Stimulated activated CD4-positive, alpha-beta T cell treated with anti-CD3 and anti-CD28 coated beads, Interleukin-12 subunit alpha, Interleukin-12 subunit beta, amount 100 ng/mL, for 4 hours (primary cell): ENCODE measurements at regions not wholly inside any gene's neighbourhood (a gene's known extent, or its start where the extent isn't known, plus 50 kb on each side); places are given as distances from the start of the nearest gene placed in this dataset.

ENCODE experiments used
- DNase-seq: peaks from one replicate; pipeline ENCODE4 v3.0.0-alpha.2; 2020

DNA sequence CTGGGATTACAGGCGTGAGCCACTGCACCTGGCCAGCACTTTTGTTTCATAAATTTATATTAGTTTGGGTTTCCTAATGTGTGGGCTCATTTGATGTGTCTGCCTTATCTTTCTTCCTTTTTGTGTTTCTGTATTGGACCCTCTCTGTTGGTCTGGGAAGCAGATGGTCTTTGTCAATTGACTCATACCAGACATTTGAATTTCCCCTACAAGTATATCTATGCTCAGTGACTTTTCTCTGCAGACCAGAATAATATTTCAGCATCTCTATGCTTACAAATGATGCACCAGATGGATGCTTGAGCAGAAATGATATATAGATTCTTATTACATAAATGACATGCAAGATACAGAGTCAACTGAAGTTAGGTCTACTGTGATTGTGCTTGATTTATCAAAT is 329.9 kb upstream of the SLCO3A1 start:
- no peak for DNase-seq

DNA sequence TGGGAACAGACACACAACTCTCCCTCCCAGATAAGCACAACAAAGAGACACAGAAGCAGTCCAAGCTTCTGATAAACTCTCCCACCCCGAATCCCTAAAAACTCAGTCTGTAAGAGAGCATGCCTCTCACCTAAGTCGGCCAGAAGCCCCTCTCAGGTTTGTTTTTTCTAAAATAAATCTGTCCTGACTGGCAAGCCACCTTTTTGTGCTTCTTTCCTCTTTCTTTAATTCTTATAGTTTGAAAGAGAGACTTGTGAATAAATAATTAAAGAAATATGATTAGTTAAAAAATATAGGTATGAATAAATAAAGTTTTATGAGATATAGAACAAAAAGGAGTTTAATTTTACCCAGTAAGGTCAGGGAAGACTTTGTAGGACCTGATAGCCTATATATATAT is 329.0 kb upstream of the SLCO3A1 start:
- DNase-seq, result no peak

- no peak for DNase-seq
These were observed 327.8 kb upstream of the SLCO3A1 start for GRCh38 chr15:91525751-91526150.

DNA sequence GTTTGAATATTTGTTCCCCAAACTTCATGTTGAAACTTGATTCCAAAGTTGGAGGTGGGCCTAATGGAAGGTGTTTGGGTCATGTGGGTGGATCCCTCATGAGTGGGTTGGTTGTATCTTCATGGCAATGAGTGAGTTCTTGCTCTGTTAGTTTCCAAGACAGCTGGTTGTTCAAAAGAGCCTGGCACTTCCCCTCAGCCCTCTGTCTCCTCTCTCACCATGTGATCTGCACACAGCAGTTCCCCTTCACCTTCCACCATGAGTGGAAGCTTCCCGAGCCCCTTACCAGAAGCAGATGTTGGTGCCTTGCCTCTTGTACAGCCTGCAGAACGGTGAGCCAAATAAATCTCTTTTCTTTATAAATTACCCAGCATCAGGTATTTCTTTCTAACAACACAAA is 327.1 kb upstream of the SLCO3A1 start:
- no peak for DNase-seq

- no peak for DNase-seq
These were observed 324.7 kb upstream of the SLCO3A1 start for GRCh38 chr15:91528801-91529200.

GRCh38 chr15:91529534-91529933 is 324.0 kb upstream of the SLCO3A1 start:
- DNase-seq, result no peak

DNA sequence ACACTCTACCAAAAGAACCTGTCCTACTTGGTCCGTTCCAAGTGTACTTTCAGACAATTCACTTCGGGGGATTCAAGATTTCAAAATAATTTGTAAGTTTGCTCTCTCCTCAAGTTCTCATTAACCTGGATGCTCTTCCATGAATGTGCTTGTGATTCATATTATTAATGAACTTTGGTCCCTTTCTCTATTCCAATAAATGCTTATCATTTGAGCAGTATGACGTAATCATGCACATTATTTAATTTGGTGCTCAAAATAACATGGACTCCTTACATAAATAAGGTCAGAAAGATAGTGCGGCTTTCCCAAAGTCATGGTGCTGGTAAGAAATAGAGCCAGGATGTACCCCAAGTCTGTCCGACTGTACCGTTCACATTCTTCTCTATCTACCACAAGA is 323.2 kb upstream of the SLCO3A1 start:
- no peak for DNase-seq

DNA sequence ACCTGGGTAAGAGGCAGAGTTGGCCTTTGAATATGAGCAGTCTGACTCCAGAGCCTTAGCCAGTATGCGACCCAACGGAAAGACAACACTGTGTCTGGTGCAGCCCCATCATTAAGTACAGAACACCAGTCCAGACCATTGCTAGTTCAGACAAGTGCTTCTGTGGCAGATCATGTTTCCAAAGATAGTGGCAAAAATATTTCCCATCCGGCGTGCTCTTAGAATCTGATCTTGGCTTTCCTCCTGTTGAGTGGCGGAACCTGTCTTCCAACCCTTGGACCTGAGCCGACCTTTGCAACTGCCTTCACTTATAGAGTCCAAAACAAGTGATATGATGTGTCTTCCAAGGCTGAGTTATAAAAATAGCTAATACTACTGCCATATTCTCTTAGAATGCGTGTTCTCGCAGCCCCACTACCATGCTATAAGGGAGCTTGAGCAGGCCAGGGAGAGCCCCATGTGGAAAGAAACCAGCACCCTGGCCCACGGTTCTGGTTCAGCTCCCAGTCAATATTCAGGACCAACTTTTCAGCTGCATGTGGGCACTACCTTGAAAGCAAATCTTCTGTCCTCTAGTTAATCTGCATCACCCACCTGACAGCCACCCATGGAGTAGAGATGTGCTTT is 322.4 kb upstream of the SLCO3A1 start:
- DNase-seq, result no peak

DNA sequence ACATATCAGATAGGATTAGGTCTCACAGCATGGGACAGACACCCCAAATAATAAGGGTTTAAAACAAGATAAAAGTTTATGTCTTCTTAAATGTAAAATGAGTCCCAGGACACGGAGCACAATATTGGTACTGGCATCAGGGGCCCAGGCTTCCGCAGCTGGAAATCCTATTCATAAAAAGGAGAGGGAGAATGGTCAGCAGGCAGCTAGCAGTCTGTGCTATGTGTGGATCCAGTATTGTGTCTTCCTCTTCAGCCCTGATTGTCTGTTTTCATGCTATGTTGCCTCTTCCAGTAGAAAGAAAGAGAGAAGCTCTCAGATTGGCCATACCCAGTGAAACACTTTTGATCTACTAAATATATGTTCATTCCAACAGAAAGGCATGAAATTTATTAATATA is 319.3 kb upstream of the SLCO3A1 start:
- no peak for DNase-seq

- DNase-seq, result no peak
These were observed 318.5 kb upstream of the SLCO3A1 start for GRCh38 chr15:91534976-91535375.

DNA sequence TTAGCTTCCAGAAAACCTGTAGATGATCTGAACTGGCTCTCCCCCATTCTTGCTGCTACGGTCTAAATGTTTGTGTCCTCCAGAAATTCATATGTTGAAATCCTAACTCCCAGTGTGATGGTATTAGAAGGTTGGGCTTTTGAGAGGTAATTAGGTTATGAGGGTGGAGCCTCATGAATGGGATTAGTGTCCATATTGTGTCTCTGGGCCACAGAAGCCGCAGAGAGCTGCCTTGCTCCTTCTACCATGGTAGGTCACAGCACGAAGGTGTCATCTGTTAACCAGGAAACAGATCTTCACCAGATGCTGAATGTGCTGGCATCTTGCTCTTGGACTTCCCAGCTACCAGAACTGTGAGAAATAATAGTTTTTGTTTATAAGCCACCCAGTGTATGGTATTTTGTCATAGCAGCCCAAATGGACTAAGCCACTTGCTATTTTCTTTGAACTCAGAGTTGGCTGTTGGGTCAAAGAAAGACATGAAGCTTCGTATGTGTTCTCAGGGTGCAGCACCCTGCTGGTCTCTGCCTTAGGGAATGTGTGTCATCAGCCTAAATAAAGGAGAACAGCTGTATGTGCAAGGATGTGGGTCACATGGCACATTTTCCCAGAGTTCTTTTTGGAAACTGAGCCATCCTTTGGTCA is 317.5 kb upstream of the SLCO3A1 start:
- DNase-seq, result no peak

- DNase-seq, result no peak
These were observed 315.7 kb upstream of the SLCO3A1 start for GRCh38 chr15:91537856-91538255.

- no peak for DNase-seq
These were observed 314.7 kb upstream of the SLCO3A1 start for GRCh38 chr15:91538782-91539181.

DNA sequence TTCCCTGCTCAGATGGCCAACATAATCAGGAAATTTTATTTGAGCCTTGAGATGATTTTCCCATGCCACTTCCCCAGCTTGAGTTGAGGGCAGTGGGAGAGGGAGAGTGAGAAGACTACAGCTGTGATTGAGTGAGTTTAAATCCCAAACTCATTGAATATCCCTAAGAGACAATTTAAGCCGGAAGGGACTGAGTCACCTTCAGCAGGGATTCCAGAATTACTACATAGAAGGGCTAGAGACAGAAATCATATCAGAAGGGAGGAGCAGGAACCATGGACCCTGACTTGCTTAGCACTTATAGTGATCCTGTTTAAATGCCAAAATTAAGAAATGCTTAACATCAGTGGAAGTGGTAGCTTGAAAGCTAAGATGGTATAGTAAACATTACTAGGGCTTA is 312.2 kb upstream of the SLCO3A1 start:
- DNase-seq, result no peak

- no peak for DNase-seq
These were observed 311.3 kb upstream of the SLCO3A1 start for GRCh38 chr15:91542226-91542625.

DNA sequence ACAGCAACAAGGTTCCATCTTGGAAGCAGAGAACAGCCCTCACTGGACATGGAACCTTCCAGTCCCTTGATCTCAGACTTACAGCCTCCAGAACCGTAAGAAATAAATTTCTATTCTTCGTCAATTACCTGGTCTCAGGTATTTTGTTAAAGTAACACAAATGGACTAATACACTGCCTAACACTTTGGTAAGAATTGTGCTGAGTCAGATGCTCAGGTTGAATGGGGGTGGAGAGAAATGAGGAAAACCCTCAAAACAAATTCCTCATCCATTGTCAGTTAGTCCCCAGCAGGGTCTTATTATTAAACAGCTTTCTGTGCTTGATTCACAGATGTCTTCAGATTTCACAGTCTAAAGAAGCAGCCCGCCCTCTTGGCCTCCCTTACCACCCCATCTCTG is 306.2 kb upstream of the SLCO3A1 start:
- no peak for DNase-seq

GRCh38 chr15:91548549-91548948 is 305.0 kb upstream of the SLCO3A1 start:
- no peak for DNase-seq

- no peak for DNase-seq
These were observed 303.9 kb upstream of the SLCO3A1 start for GRCh38 chr15:91549581-91549980.

DNA sequence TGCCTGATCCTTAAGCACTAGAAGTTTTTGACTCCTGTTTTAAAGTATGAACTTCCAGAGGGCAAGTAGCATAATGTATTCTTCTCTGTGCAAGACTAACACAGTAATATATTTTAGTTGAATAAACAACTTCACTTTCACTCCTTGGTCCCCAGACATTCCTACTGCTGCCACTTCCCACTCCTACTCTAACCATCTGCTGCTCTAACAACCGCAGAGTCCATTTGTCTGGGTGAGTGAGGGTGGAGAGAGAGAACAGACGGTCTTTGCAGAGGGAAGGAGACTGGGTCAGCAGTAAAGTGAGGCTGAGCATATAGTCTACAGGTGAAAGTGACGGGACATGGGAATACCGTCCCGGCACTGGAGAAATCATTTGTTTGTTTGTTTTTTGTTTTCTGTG is 301.0 kb upstream of the SLCO3A1 start:
- no peak for DNase-seq

- no peak for DNase-seq
These were observed 300.2 kb upstream of the SLCO3A1 start for GRCh38 chr15:91553196-91553854.

- no peak for DNase-seq
These were observed 298.2 kb upstream of the SLCO3A1 start for GRCh38 chr15:91555312-91555711.

- no peak for DNase-seq
These were observed 296.6 kb upstream of the SLCO3A1 start for GRCh38 chr15:91556926-91557325.

- no peak for DNase-seq
These were observed 294.4 kb upstream of the SLCO3A1 start for GRCh38 chr15:91559066-91559465.

DNA sequence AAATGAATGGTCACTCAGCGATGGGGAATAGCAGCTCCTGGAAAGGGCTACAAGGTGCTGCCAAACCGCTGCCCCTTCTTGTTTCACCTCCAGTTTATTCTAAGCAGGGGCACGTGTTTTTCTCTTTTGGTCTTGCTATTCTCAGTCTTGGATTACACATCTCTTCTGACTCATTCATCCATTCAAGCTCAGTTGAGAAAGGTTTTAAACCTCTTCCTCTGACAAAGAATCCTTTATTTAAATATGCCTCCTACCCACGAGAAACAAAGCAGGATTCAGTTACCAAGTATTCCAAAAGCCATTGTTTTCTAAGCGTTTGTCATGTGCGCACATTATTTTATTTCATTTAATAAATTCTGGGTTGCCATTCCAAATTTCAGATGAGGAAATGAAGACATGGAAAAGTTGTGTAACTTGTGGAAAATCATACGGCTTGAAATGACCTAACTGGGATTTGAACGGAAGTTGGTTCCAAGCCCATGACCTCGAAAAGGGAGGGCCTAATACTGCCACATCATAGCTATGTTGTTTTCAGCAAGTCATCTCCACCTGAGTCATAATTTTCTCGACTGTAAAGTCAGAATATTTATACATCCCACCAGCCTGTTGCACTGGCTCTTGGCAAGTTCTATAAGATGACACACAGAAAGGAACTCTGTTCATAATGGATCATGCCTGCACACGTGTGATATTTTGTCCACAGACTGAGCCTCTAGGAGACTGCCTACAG is 292.0 kb upstream of the SLCO3A1 start:
- DNase-seq, result no peak
